HG03039 (cell line): ENCODE measurements at regions not wholly inside any gene's neighbourhood (a gene's known extent, or its start where the extent isn't known, plus 50 kb on each side); places are given as distances from the start of the nearest gene placed in this dataset.
A peak's percentile ranks its signal among the peaks of the same experiment; 100 is the strongest.
"Not testable (repeated sequence)": the region's sequence is repeated elsewhere in the genome, so short reads cannot be mapped to it uniquely, and the experiment has no call there.

Experiments
- ATAC-seq: cut with Tn5 transposase; IDR thresholded peaks from one replicate; pipeline ENCODE4 v1.9.1; 2021; ENCODE audit warnings: mild to moderate bottlenecking, moderate library complexity; ENCODE audit not compliant: unreplicated experiment

DNA sequence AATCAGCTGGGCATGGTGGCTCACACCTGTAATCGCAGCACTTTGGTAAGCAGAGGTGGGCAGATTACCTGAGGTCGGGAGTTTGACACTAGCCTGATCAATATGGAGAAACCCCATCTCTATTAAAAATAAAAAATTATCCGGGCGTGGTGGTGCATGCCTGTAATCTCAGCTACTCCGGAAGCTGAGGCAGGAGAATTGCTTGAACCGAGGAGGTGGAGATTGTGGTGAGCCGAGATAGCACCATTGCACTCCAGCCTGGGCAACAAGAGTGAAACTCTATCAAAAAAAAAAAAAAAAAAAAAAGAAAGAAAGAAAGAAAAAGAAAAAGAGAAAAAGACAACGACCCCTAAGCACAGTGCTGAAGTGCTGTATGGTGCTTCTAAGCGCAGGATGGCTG, 280.6 kb upstream of the MAF start:
- not testable (repeated sequence) for ATAC-seq

DNA sequence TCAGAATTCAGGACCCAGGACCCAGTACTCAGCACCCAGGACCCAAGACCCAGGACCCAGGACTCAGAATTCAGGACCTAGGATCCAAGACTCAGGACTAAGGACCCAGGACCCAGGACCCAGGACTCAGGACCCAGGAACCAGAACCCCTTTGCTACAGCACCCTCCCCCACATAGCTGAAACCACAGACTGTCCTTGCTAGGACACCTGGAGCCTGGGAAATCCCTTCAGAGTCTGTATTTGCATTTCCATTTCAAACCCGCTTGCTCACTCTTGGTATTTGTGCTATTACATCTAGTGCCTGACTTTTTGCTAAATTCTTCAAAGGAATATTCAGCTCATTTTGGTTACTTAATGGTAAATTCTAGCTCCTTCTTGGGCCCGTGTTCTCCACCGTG, 275.8 kb upstream of the MAF start:
- ATAC-seq, result peak; percentile 62

DNA sequence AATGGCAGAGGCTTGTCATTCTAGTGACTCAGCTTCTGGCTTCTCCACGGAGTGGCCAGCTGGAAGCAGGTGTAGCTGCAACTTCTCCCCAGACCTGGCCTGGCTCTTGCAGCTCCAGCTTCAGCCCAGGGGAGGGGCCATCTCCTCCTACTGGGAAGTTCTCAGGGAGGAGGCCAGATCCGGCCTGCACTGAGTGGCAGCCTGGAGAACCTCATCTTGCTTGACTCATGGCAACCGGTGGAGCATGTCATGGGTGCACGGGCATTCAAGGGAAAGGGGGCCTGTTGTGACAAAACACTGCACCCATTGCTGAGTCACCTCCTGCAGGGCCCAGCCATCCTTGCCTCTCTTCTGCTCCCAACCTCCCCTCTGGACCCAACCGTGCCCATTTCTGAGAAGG, 273.9 kb upstream of the MAF start:
- no peak for ATAC-seq

DNA sequence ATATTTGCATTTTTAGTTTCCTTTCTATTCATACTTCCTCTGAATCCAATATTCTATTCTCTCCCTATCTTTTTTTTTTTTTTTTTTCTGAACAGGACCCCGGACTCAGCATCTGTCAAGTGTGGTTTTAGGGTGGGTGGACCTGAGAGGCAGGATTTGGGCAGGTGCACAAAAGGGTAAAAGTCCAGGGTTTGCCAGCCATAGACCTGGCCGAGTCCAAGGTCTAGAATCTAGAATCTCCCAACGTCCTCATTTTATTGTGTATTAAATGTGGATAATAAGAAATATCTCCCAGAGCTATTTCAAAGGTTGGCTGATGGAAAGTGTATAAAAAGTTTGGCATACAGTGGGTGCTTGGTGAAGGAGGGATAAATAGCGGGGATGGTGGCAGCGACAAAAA, 273.3 kb upstream of the MAF start:
- ATAC-seq, result no peak

DNA sequence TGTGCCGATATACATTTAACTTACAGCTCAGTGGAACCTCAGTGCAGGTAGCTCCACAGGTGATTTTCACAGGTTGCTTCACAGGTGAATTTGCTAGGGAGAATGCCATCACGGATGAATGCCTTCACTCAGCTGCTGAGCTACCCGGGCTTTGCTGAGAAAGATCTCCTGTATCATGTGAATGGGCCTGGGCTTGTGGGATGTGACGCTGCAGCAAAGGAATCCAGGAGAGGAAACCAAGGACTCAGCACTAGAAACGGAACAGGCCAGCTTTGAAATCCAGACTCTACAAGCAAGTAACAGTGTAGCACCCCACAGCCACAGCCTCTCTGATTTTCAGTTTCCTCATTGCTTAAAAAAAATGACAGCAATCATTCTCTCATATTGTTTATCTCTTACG, 271.4 kb upstream of the MAF start:
- no peak for ATAC-seq

GRCh38 chr16:79870016-79870886, 269.7 kb upstream of the MAF start:
- no peak for ATAC-seq

- ATAC-seq, result no peak
Measured at GRCh38 chr16:79869304-79870015, 268.9 kb upstream of the MAF start.

- no peak for ATAC-seq
Measured at GRCh38 chr16:79868841-79869240, 268.3 kb upstream of the MAF start.

DNA sequence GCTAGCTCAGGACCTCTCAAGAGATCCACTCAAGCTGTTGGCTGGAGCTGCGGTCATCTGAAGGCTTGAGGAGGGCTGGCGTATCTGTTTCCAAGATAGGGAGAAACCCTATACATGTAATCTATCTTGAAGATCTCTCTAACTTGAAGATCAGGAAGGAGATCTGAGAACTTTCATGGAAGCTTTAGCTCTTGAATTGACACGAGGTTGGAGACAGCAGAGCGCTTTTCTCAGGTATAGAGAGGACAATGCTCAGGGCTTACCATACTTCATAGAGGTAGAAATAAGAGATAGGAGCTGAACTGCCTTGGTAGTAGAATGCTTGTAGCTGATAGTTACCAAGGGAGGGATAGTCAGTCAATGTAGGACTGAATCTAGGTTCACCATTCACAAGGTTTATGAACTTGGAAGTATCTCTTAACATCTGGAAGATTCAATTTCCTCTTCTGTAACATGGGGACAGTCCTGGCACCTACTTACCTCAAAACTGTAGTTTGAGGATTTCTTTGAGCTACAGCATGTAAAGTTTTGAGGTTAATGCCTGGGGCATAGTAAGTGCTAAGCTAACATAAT, 267.0 kb upstream of the MAF start:
- no peak for ATAC-seq

DNA sequence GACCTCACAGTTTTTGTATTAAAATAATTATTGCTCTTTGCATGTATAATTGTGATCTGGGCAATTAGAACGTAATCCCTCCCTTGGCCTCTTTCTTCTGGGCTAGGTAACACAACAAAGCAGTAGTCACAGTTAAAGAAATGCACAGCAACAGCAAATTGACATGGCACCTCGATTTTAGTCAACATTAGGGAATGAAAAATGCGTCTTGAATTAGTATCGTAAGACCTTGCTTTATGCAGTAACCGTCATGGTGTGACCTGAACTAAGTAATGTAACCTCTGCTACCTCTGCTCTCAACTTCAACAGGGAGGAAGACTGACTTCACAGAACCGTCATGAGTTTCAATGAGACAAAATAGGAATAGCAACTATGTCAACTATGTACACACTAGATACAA, 265.4 kb upstream of the MAF start:
- no peak for ATAC-seq

- no peak for ATAC-seq
Measured at GRCh38 chr16:79864781-79865391, 264.3 kb upstream of the MAF start.

GRCh38 chr16:79864032-79864780, 263.7 kb upstream of the MAF start:
- ATAC-seq, result no peak

GRCh38 chr16:79863128-79864031, 262.8 kb upstream of the MAF start:
- no peak for ATAC-seq

- ATAC-seq, result no peak
Measured at GRCh38 chr16:79862601-79863000, 262.1 kb upstream of the MAF start.

DNA sequence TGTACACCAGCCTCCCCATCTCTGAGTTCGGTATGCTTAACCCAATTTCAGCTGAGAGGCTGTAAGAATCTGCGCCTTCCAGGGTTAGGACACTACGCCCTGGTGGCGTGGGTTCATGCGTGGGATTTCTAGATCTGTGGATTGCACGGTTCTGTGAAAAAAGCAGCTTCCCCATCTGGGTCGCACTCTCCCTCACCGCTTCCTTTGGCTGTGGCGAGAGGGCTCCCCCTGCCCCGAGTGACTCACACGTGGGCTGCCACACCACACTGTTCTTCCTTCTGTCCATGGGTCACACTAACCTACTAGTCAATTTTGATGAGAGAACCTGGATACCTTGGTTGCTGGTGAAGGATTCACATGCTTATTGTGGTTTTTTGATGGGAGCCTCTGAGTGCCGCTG, 256.0 kb upstream of the MAF start:
- no peak for ATAC-seq

- ATAC-seq, result no peak
Measured at GRCh38 chr16:79850348-79850747, 249.8 kb upstream of the MAF start.

GRCh38 chr16:79849119-79849518, 248.6 kb upstream of the MAF start:
- ATAC-seq, result no peak

DNA sequence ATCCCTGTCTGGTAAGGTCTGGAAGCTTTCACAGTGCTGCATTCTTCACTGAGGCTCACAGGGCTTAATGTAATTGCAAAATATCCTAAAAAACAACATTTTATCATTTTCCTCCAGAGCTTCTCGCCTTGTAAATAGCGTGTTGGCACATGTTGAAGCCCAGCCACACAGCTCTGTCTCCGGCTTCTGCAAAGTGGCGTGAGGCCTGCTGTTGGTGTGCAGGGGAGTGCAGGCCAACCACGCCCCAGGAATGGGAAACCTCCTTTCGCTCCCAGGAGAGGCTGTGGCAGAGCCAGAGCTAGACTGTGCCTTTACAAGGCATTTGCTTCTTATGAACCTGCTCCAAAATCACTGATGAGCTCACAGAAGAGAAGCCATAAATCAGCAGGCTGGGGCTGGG, 248.2 kb upstream of the MAF start:
- ATAC-seq, result no peak

- ATAC-seq, result no peak
Measured at GRCh38 chr16:79847569-79847968, 247.0 kb upstream of the MAF start.

GRCh38 chr16:79847101-79847500, 246.6 kb upstream of the MAF start:
- no peak for ATAC-seq
